ENCODE measurements at regions not wholly inside any gene's neighbourhood (a gene's known extent, or its start where the extent isn't known, plus 50 kb on each side); places are given as distances from the start of the nearest gene placed in this dataset.

- H4K20me1 ChIP-seq (ENCODE audit: insufficient read depth, low read length) = no peaks in the 10 kb centered on the region
- ChIA-PET CTCF (ENCODE audit: unreplicated experiment) (interaction anchor here (0.5 kb wide), 1 partner anchor 13 kb away, joined by 3 read pairs; no protein-coding TSS in a partner anchor), POLR2A (interaction anchor here (0.6 kb wide), 1 partner anchor 187 kb away, joined by 3 read pairs; no protein-coding TSS in a partner anchor)
- H3K27ac ChIP-seq (ENCODE audit: low read depth, low read length, poor library complexity, severe bottlenecking) = no peak overlapping the region
- BruUV-seq (replicated peaks) = no TSS peak
- no peak overlapping the region for H3K4me3 ChIP-seq (ENCODE audit: low read depth, low read length, poor library complexity, severe bottlenecking)
- H3K79me2 ChIP-seq (ENCODE audit: insufficient read depth, low read depth, low read length) = no peaks in the 10 kb centered on the region
- no peaks in the 10 kb centered on the region for H3K36me3 ChIP-seq (ENCODE audit: insufficient read depth, low read length)
- DNase-seq (ENCODE audit: low spot score) = no peak
- intact Hi-C loops (cut with micrococcal nuclease; ENCODE audit: unreplicated experiment) = no loop called here
- no peaks in the 10 kb centered on the region for H3K9me2 ChIP-seq (ENCODE audit: insufficient read depth, low read length)
- H3K4me2 ChIP-seq (ENCODE audit: low read length) = no peak overlapping the region
- no peak overlapping the region for H2AFZ ChIP-seq (ENCODE audit: low read length)
- H3K9me3 ChIP-seq (ENCODE audit: low read length) = no peaks in the 10 kb centered on the region
- TF ChIP-seq EZH2phosphoT487 (IDR thresholded peaks at IDR 0.05; ENCODE audit: borderline replicate concordance, low read depth, low read length) = no peak
- TF ChIP-seq CTCF (conservative IDR thresholded peaks at IDR 0.05; ENCODE audit: low read length) = no peak
- no peaks in the 10 kb centered on the region for H3K4me1 ChIP-seq (ENCODE audit: insufficient read depth, low read length, poor library complexity, severe bottlenecking)
These were observed 70.5 kb downstream of the COPRS start for GRCh38 chr17:31788571-31788946.

- ChIA-PET CTCF (ENCODE audit: unreplicated experiment) (no interaction called here), POLR2A (no interaction called here)
- H3K4me2 ChIP-seq (ENCODE audit: low read length) = no peak overlapping the region
These were observed 71.0 kb downstream of the COPRS start for GRCh38 chr17:31787857-31788570.

More at GRCh38 chr17:31787857-31788570, 71.0 kb downstream of the COPRS start:
- BruUV-seq (replicated peaks) = no TSS peak
- intact Hi-C loops (cut with micrococcal nuclease; ENCODE audit: unreplicated experiment) = no loop called here
- Histone ChIP-seq H3K79me2 (ENCODE audit: insufficient read depth, low read depth, low read length) (no peaks in the 10 kb centered on the region), H3K27ac (ENCODE audit: low read depth, low read length, poor library complexity, severe bottlenecking) (no peak overlapping the region), H3K4me3 (ENCODE audit: low read depth, low read length, poor library complexity, severe bottlenecking) (no peak overlapping the region), H4K20me1 (ENCODE audit: insufficient read depth, low read length) (no peaks in the 10 kb centered on the region), H3K9me2 (ENCODE audit: insufficient read depth, low read length) (no peaks in the 10 kb centered on the region), H3K36me3 (ENCODE audit: insufficient read depth, low read length) (no peaks in the 10 kb centered on the region), H3K4me1 (ENCODE audit: insufficient read depth, low read length, poor library complexity, severe bottlenecking) (no peaks in the 10 kb centered on the region), H2AFZ (ENCODE audit: low read length) (no peak overlapping the region), H3K9me3 (ENCODE audit: low read length) (no peaks in the 10 kb centered on the region)
- no peak for TF ChIP-seq CTCF (conservative IDR thresholded peaks at IDR 0.05; ENCODE audit: low read length)
- no peak for TF ChIP-seq EZH2phosphoT487 (IDR thresholded peaks at IDR 0.05; ENCODE audit: borderline replicate concordance, low read depth, low read length)
- no peak for DNase-seq (ENCODE audit: low spot score)
